ENCODE measurements at regions not wholly inside any gene's neighbourhood (a gene's known extent, or its start where the extent isn't known, plus 50 kb on each side); places are given as distances from the start of the nearest gene placed in this dataset.

GRCh38 chr6:163813979-163814493 lies 399.5 kb downstream of the QKI start:
- TF ChIP-seq CTCF (conservative IDR thresholded peaks at IDR 0.05; ENCODE audit: low read length) = no peak
- TF ChIP-seq EZH2phosphoT487 (IDR thresholded peaks at IDR 0.05; ENCODE audit: borderline replicate concordance) = no peak
